ENCODE measurements at regions not wholly inside any gene's neighbourhood (a gene's known extent, or its start where the extent isn't known, plus 50 kb on each side); places are given as distances from the start of the nearest gene placed in this dataset.

- TF ChIP-seq POLR2A (IDR thresholded peaks at IDR 0.05): no peak
- TF ChIP-seq CTCF (IDR thresholded peaks at IDR 0.05): no peak
Observed at GRCh38 chr2:12070581-12070980, 324.1 kb downstream of the LPIN1 start.

All from suprapubic skin (tissue), 3 donors.